Neural crest cell (in vitro differentiated cells): ENCODE measurements at regions not wholly inside any gene's neighbourhood (a gene's known extent, or its start where the extent isn't known, plus 50 kb on each side); places are given as distances from the start of the nearest gene placed in this dataset.

ENCODE experiments used
- DNase-seq: peaks from one replicate; pipeline ENCODE4 v3.0.0; 2021; ENCODE audit warnings: low read depth, mixed read lengths, low spot score
- H3K27ac Mint-ChIP-seq: one replicate; pipeline ENCODE4 v1.8.0; 2021; ENCODE audit warnings: mild to moderate bottlenecking, mixed read lengths; ENCODE audit not compliant: unreplicated experiment
- H3K27me3 Mint-ChIP-seq: 2 replicates; pipeline ENCODE4 v1.8.0; 2021; ENCODE audit warnings: low read depth, mild to moderate bottlenecking, mixed read lengths
- H3K36me3 Mint-ChIP-seq: 2 replicates; pipeline ENCODE4 v1.8.0; 2021; ENCODE audit warnings: low read depth, mild to moderate bottlenecking, mixed read lengths
- H3K4me1 Mint-ChIP-seq: 2 replicates; pipeline ENCODE4 v1.8.0; 2021; ENCODE audit warnings: mixed read lengths
- H3K4me3 Mint-ChIP-seq: one replicate; pipeline ENCODE4 v1.8.0; 2021; ENCODE audit warnings: mild to moderate bottlenecking, mixed read lengths
- H3K9me3 Mint-ChIP-seq: 2 replicates; pipeline ENCODE4 v1.8.0; 2021; ENCODE audit warnings: mixed read lengths
- CTCF ChIP-seq: fragments of 200-600 bp; sonication (generic); conservative IDR thresholded peaks from 2 replicates; pipeline ENCODE4 v1.5.0; 2021; ENCODE audit warnings: antibody characterized with exemption, mild to moderate bottlenecking

GRCh38 chr7:115273139-115273772 lies 351.4 kb downstream of the MDFIC start:
- Mint-ChIP-seq H3K4me1 (no peaks in the 10 kb centered on the region), H3K9me3 (no peaks in the 10 kb centered on the region), H3K27me3 (no peaks in the 10 kb centered on the region)

GRCh38 chr7:115271332-115272235 lies 349.7 kb downstream of the MDFIC start:
- no peak for TF ChIP-seq CTCF
- no peak for DNase-seq
- no peaks in the 10 kb centered on the region for H3K4me1 Mint-ChIP-seq
- no peaks in the 10 kb centered on the region for H3K27me3 Mint-ChIP-seq
- no peak overlapping the region for H3K4me3 Mint-ChIP-seq
- no peaks in the 10 kb centered on the region for H3K9me3 Mint-ChIP-seq
- no peaks in the 10 kb centered on the region for H3K36me3 Mint-ChIP-seq
- H3K27ac Mint-ChIP-seq = no peak overlapping the region

More at GRCh38 chr7:115273139-115273772, 351.4 kb downstream of the MDFIC start:
- H3K36me3 Mint-ChIP-seq = no peaks in the 10 kb centered on the region
- no peak overlapping the region for H3K27ac Mint-ChIP-seq
- no peak for DNase-seq
- no peak for TF ChIP-seq CTCF
- no peak overlapping the region for H3K4me3 Mint-ChIP-seq

GRCh38 chr7:115269486-115269885 lies 347.6 kb downstream of the MDFIC start:
- H3K27ac Mint-ChIP-seq = no peak overlapping the region
- no peaks in the 10 kb centered on the region for H3K9me3 Mint-ChIP-seq
- H3K27me3 Mint-ChIP-seq = no peaks in the 10 kb centered on the region
- no peak for TF ChIP-seq CTCF
- DNase-seq = no peak
- no peaks in the 10 kb centered on the region for H3K36me3 Mint-ChIP-seq
- no peak overlapping the region for H3K4me3 Mint-ChIP-seq
- no peaks in the 10 kb centered on the region for H3K4me1 Mint-ChIP-seq

- Mint-ChIP-seq H3K4me1 (no peaks in the 10 kb centered on the region), H3K27ac (no peak overlapping the region), H3K36me3 (no peaks in the 10 kb centered on the region), H3K27me3 (no peaks in the 10 kb centered on the region), H3K9me3 (no peaks in the 10 kb centered on the region), H3K4me3 (no peak overlapping the region)
- no peak for DNase-seq
- no peak for TF ChIP-seq CTCF
Measured at GRCh38 chr7:115267503-115267902, 345.6 kb downstream of the MDFIC start.

- TF ChIP-seq CTCF = no peak
Measured at GRCh38 chr7:115260381-115260780, 338.5 kb downstream of the MDFIC start.

More at GRCh38 chr7:115260381-115260780, 338.5 kb downstream of the MDFIC start:
- Mint-ChIP-seq H3K4me1 (no peaks in the 10 kb centered on the region), H3K27me3 (no peaks in the 10 kb centered on the region), H3K4me3 (no peak overlapping the region), H3K27ac (no peak overlapping the region), H3K36me3 (no peaks in the 10 kb centered on the region), H3K9me3 (no peaks in the 10 kb centered on the region)
- DNase-seq = no peak
